Spleen (tissue), 11 donors: ENCODE measurements at regions not wholly inside any gene's neighbourhood (a gene's known extent, or its start where the extent isn't known, plus 50 kb on each side); places are given as distances from the start of the nearest gene placed in this dataset.

Source experiments
- DNase-seq: peaks from one replicate; pipeline ENCODE4 v3.0.0-alpha.2; 2020
- H3K27ac ChIP-seq, 8 donors: fragments of 200-600 bp; sonication (generic) in 7 of 8; 1 replicate in 4 of 8; 2 replicates in 4 of 8; pipeline versions ENCODE4 v1.5.0 to v1.8.0; 2016 to 2021; ENCODE audit warnings: inconsistent platforms in 4 of 8, mild to moderate bottlenecking in 4 of 8, moderate library complexity in 1 of 8
- H3K27me3 ChIP-seq, 7 donors: fragments of 200-600 bp; sonication (generic) in 6 of 7; replicated peaks in 1 of 7; 1 replicate in 4 of 7; 2 replicates in 3 of 7; pipeline versions ENCODE4 v1.5.0 to v1.8.0; 2016 to 2021; ENCODE audit warnings: inconsistent platforms in 3 of 7, mild to moderate bottlenecking in 1 of 7
- H3K36me3 ChIP-seq, 6 donors: fragments of 200-600 bp; sonication (generic) in 5 of 6; 1 replicate in 4 of 6; 2 replicates in 2 of 6; pipeline versions ENCODE4 v1.5.0 to v1.8.0; 2016 to 2021; ENCODE audit warnings: inconsistent platforms in 2 of 6
- H3K4me1 ChIP-seq, 6 donors: fragments of 200-600 bp; sonication (generic) in 5 of 6; 1 replicate in 3 of 6; 2 replicates in 3 of 6; pipeline versions ENCODE4 v1.5.0 to v1.8.0; 2016 to 2021; ENCODE audit warnings: inconsistent platforms in 3 of 6
- H3K4me3 ChIP-seq, 8 donors: fragments of 200-600 bp; sonication (generic) in 7 of 8; 1 replicate in 4 of 8; 2 replicates in 4 of 8; pipeline versions ENCODE4 v1.5.0 to v1.8.0; 2016 to 2021; ENCODE audit warnings: inconsistent platforms in 4 of 8, mild to moderate bottlenecking in 4 of 8, moderate library complexity in 2 of 8
- H3K9me3 ChIP-seq, 8 donors: fragments of 200-600 bp; sonication (generic) in 7 of 8; 1 replicate in 4 of 8; 2 replicates in 4 of 8; pipeline versions ENCODE4 v1.5.0 to v1.8.0; 2016 to 2021; ENCODE audit warnings: inconsistent platforms in 4 of 8
- CTCF ChIP-seq, 11 experiments: fragments of 200-600 bp in 7 of 11; fragments of 450-650 bp in 4 of 11; sonication (generic) in 4 of 11; IDR thresholded peaks in 8 of 11; conservative IDR thresholded peaks in 3 of 11; 1 replicate in 7 of 11; 2 replicates in 4 of 11; pipeline versions ENCODE4 v1.4.0 to v1.8.0; 2016 to 2021; ENCODE audit warnings: antibody characterized with exemption in 11 of 11, inconsistent platforms in 4 of 11, mild to moderate bottlenecking in 1 of 11
- POLR2A ChIP-seq, 3 donors: fragments of 450-650 bp; IDR thresholded peaks; one replicate each; pipeline ENCODE4 v1.5.1; 2017; ENCODE audit warnings: antibody characterized with exemption in 3 of 3, mild to moderate bottlenecking in 1 of 3
- POLR2AphosphoS5 ChIP-seq, 3 donors: sonication (generic); formaldehyde crosslinking; IDR thresholded peaks; one replicate each; pipeline ENCODE4 v1.5.1; 2017; ENCODE audit warnings: antibody characterized with exemption in 3 of 3
- WGBS, 5 donors: extraction: QIAGEN DNeasy Blood & Tissue Kit in 3 of 5; methylation state at CpG; one replicate each; pipeline versions ENCODE4 v1.1.5 to v1.1.7; 2013 to 2018; 5-methylcytosine and 5-hydroxymethylcytosine counted together
- intact Hi-C: fragments of 100-400 bp; cut with DNase I; formaldehyde crosslinking; loops from one replicate; pipeline ENCODE4 v1.15.0; 2023; ENCODE audit warnings: low total_unique reads
- donor health status: healthy with polysubstance abuse.
- donor health status: DM: no; HTN: no; CAD: no; lungs with moderate emphysema.
- donor health status: DM: no; HTN: no; CAD: no.
- donor health status: Bipolar disorder and iron deficiency.
- donor health status: healthy.
- donor health status: DM: no; HTN: no; CAD: no.
- donor health status: DM: yes; HTN: yes; CAD: no.

DNA sequence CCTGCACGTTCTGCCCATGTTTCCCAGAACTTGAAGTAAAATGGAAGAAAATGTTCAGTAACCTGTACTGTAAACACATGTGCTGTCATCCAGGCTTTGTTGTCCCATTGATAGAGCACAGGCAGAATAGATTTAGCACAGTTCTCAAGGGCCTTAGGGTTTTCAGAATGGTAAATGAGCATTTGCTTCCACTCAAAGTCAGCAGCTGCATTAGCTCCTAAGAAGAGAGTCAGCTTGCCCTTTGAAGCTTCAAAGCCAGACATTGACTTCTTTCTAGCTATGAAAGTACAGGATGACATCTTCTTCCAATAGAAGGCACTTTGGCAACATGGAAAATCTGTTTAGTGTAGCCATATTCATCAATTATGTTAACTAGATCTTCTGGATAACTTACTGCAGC, 76.2 kb upstream of the TMEM108 start:
- TF ChIP-seq POLR2AphosphoS5 (IDR thresholded peaks at IDR 0.05) (no peak), CTCF (IDR thresholded peaks at IDR 0.05 in 8 of 11, conservative IDR thresholded peaks at IDR 0.05 in 3 of 11) (no peak), POLR2A (IDR thresholded peaks at IDR 0.05) (no peak)
- H3K4me1 ChIP-seq = no peaks in the 10 kb centered on the region
- WGBS, 5 donors = 67 to 88% (median 80%) methylated on average over 1 of the region's 1 CpG

GRCh38 chr3:132953683-132954082, 84.5 kb upstream of the TMEM108 start:
- peaks cover 0 to 13% (median 0%) of the 10 kb centered on the region in 7 donors for H3K27me3 ChIP-seq
- H3K4me3 ChIP-seq = no peak overlapping the region
- H3K27ac ChIP-seq = no peak overlapping the region
- H3K4me1 ChIP-seq = no peaks in the 10 kb centered on the region
- no peak for DNase-seq
- intact Hi-C loops = no loop called here
- WGBS, 5 donors = 62 to 83% (median 77%) methylated on average over 1 of the region's 1 CpG
- TF ChIP-seq POLR2AphosphoS5 (IDR thresholded peaks at IDR 0.05) (no peak), POLR2A (IDR thresholded peaks at IDR 0.05) (no peak), CTCF (IDR thresholded peaks at IDR 0.05 in 8 of 11, conservative IDR thresholded peaks at IDR 0.05 in 3 of 11) (no peak)
- H3K9me3 ChIP-seq = no peaks in the 10 kb centered on the region
- H3K36me3 ChIP-seq = no peaks in the 10 kb centered on the region

More for the DNA sequence above, 76.2 kb upstream of the TMEM108 start:
- Histone ChIP-seq H3K9me3 (peaks cover 0 to 4% (median 0%) of the 10 kb centered on the region in 8 donors), H3K27ac (no peak overlapping the region), H3K27me3 (peaks cover 0 to 5% (median 0%) of the 10 kb centered on the region in 7 donors), H3K36me3 (no peaks in the 10 kb centered on the region), H3K4me3 (no peak overlapping the region)
- intact Hi-C loops = no loop called here
- no peak for DNase-seq

GRCh38 chr3:132927896-132928295, 110.3 kb upstream of the TMEM108 start:
- no peaks in the 10 kb centered on the region for H3K9me3 ChIP-seq
- no peaks in the 10 kb centered on the region for H3K4me1 ChIP-seq
- H3K36me3 ChIP-seq = no peaks in the 10 kb centered on the region
- WGBS, 5 donors = 85 to 95% (median 89%) methylated on average over 1 of the region's 1 CpG
- no peaks in the 10 kb centered on the region for H3K27me3 ChIP-seq
- H3K4me3 ChIP-seq = no peak overlapping the region
- no peak for DNase-seq
- TF ChIP-seq CTCF (IDR thresholded peaks at IDR 0.05 in 8 of 11, conservative IDR thresholded peaks at IDR 0.05 in 3 of 11) (no peak), POLR2AphosphoS5 (IDR thresholded peaks at IDR 0.05) (no peak), POLR2A (IDR thresholded peaks at IDR 0.05) (no peak)
- intact Hi-C loops = no loop called here
- H3K27ac ChIP-seq = no peak overlapping the region

- H3K4me3 ChIP-seq = no peak overlapping the region
- no peak overlapping the region for H3K27ac ChIP-seq
- 40 to 73% (median 50%) methylated on average over 1 to 2 of the region's 2 CpGs for WGBS, 5 donors
- no peak for TF ChIP-seq CTCF (IDR thresholded peaks at IDR 0.05 in 8 of 11, conservative IDR thresholded peaks at IDR 0.05 in 3 of 11)
- no peak for TF ChIP-seq POLR2AphosphoS5 (IDR thresholded peaks at IDR 0.05)
- TF ChIP-seq POLR2A (IDR thresholded peaks at IDR 0.05) = no peak
- DNase-seq = no peak
- H3K27me3 ChIP-seq = no peaks in the 10 kb centered on the region
- no peaks in the 10 kb centered on the region for H3K36me3 ChIP-seq
- H3K9me3 ChIP-seq = no peaks in the 10 kb centered on the region
- intact Hi-C loops = no loop called here
- H3K4me1 ChIP-seq = no peaks in the 10 kb centered on the region
Measured at GRCh38 chr3:132926098-132926497, 112.1 kb upstream of the TMEM108 start.
